GM23338 (cell line): ENCODE measurements at regions not wholly inside any gene's neighbourhood (a gene's known extent, or its start where the extent isn't known, plus 50 kb on each side); places are given as distances from the start of the nearest gene placed in this dataset.
"Not testable (repeated sequence)": the region's sequence is repeated elsewhere in the genome, so short reads cannot be mapped to it uniquely, and the experiment has no call there.

Experiments
- ATAC-seq: fragments of 200-7000 bp; cut with Tn5 transposase; 3 replicates; pipeline ENCODE4 v1.9.1; 2020
- DNase-seq: peaks from one replicate; pipeline ENCODE4 v3.0.0-alpha.2; 2015; ENCODE audit warnings: low spot score
- H2AFZ ChIP-seq: fragments of 200-600 bp; sonication (generic); 2 replicates; pipeline ENCODE4 v1.8.0; 2016; ENCODE audit warnings: antibody characterized with exemption, mild to moderate bottlenecking, moderate library complexity
- H3F3A ChIP-seq: fragments of 200-600 bp; sonication (generic); replicated peaks from 2 replicates; pipeline ENCODE4 v1.8.0; 2017; ENCODE audit warnings: antibody characterized with exemption, mixed run types, low read depth
- H3K27ac ChIP-seq: fragments of 200-600 bp; sonication (generic); 2 replicates; pipeline ENCODE4 v1.6.1; 2016; ENCODE audit warnings: low read depth
- H3K27me3 ChIP-seq: fragments of 200-600 bp; sonication (generic); 2 replicates; pipeline ENCODE4 v1.8.0; 2016; ENCODE audit warnings: mild to moderate bottlenecking, mixed run types, moderate library complexity; ENCODE audit not compliant: insufficient read depth
- H3K36me3 ChIP-seq: fragments of 200-600 bp; sonication (generic); 2 replicates; pipeline ENCODE4 v1.8.0; 2016; ENCODE audit warnings: mild to moderate bottlenecking; ENCODE audit not compliant: insufficient read depth
- H3K4me1 ChIP-seq: fragments of 200-600 bp; sonication (generic); 2 replicates; pipeline ENCODE4 v1.8.0; 2016; ENCODE audit warnings: mild to moderate bottlenecking, moderate library complexity; ENCODE audit not compliant: insufficient read depth
- H3K4me2 ChIP-seq: fragments of 200-600 bp; sonication (generic); 2 replicates; pipeline ENCODE4 v1.7.1; 2017; ENCODE audit warnings: mixed run types
- H3K4me3 ChIP-seq: fragments of 200-600 bp; sonication (generic); 2 replicates; pipeline ENCODE4 v1.6.1; 2016; ENCODE audit warnings: mixed run types
- H3K79me2 ChIP-seq: fragments of 200-600 bp; sonication (generic); replicated peaks from 2 replicates; pipeline ENCODE4 v1.8.0; 2017; ENCODE audit warnings: mild to moderate bottlenecking; ENCODE audit not compliant: insufficient read depth
- H3K9me2 ChIP-seq: fragments of 200-600 bp; sonication (generic); 2 replicates; pipeline ENCODE4 v1.8.0; 2017; ENCODE audit not compliant: insufficient read depth
- H4K20me1 ChIP-seq: fragments of 200-600 bp; sonication (generic); replicated peaks from 2 replicates; pipeline ENCODE4 v1.8.0; 2017; ENCODE audit warnings: mild to moderate bottlenecking; ENCODE audit not compliant: insufficient read depth
- H3K27ac Mint-ChIP-seq: 2 replicates; pipeline ENCODE4 v1.8.0; 2020; ENCODE audit warnings: inconsistent platforms, mild to moderate bottlenecking, moderate library complexity, mixed read lengths
- H3K27me3 Mint-ChIP-seq: 3 replicates; pipeline ENCODE4 v1.8.0; 2022; ENCODE audit warnings: low read depth, mild to moderate bottlenecking, moderate library complexity, mixed read lengths, inconsistent platforms; ENCODE audit not compliant: insufficient read depth, poor library complexity
- H3K36me3 Mint-ChIP-seq: 3 replicates; pipeline ENCODE4 v1.8.0; 2021; ENCODE audit warnings: low read depth, mild to moderate bottlenecking, inconsistent platforms, moderate library complexity, mixed read lengths
- H3K4me1 Mint-ChIP-seq: 3 replicates; pipeline ENCODE4 v1.8.0; 2020; ENCODE audit warnings: mild to moderate bottlenecking, inconsistent platforms, mixed read lengths
- H3K4me3 Mint-ChIP-seq: 3 replicates; pipeline ENCODE4 v1.8.0; 2021; ENCODE audit warnings: moderate library complexity, mild to moderate bottlenecking, inconsistent platforms, mixed read lengths
- H3K9me3 Mint-ChIP-seq: 3 replicates; pipeline ENCODE4 v1.8.0; 2020; ENCODE audit warnings: moderate library complexity, mild to moderate bottlenecking, inconsistent platforms, mixed read lengths

GRCh38 chr19:37320988-37321387 lies 49.9 kb upstream of the ZNF527 start:
- peak overlapping the region; percentile 98 for H3K4me3 Mint-ChIP-seq
- Histone ChIP-seq H3K36me3 (peaks cover 14% of the 10 kb centered on the region), H3K4me1 (peaks cover 42% of the 10 kb centered on the region), H3K4me3 (peak overlapping the region; percentile 24), H3K27ac (peak overlapping the region; percentile 93), H3K79me2 (peaks cover 61% of the 10 kb centered on the region), H3K4me2 (peak overlapping the region; percentile 48)
- not testable (repeated sequence) for H3K9me2 ChIP-seq, H3K27me3 Mint-ChIP-seq, H3F3A ChIP-seq, ATAC-seq, H2AFZ ChIP-seq, H3K27me3 ChIP-seq, H4K20me1 ChIP-seq
- H3K27ac Mint-ChIP-seq = peak overlapping the region; percentile 94
- peak; percentile 26 for DNase-seq
- peaks cover 11% of the 10 kb centered on the region; the same call in 2 of the 3 replicates for H3K9me3 Mint-ChIP-seq
- peaks cover 50% of the 10 kb centered on the region for H3K36me3 Mint-ChIP-seq
- H3K4me1 Mint-ChIP-seq = peaks cover 40% of the 10 kb centered on the region
